ENCODE measurements at regions not wholly inside any gene's neighbourhood (a gene's known extent, or its start where the extent isn't known, plus 50 kb on each side); places are given as distances from the start of the nearest gene placed in this dataset.

GRCh38 chrX:121102101-121102500, 54.7 kb downstream of the GLUD2 start:
- no peaks in the 10 kb centered on the region for H3K4me1 ChIP-seq (ENCODE audit: insufficient read depth)
- no peaks in the 10 kb centered on the region for H3K9me3 ChIP-seq
- no peaks in the 10 kb centered on the region for H3K36me3 ChIP-seq
- no peak for DNase-seq
- no peak overlapping the region for H3K27ac ChIP-seq
- intact Hi-C loops (cut with DNase I), result no loop called here
- H3K4me3 ChIP-seq, result no peak overlapping the region
- TF ChIP-seq EP300 (IDR thresholded peaks at IDR 0.05) (no peak), CTCF (IDR thresholded peaks at IDR 0.05) (no peak), POLR2A (IDR thresholded peaks at IDR 0.05) (no peak)
- no peaks in the 10 kb centered on the region for H3K27me3 ChIP-seq

- Histone ChIP-seq H3K4me3 (no peak overlapping the region), H3K27ac (no peak overlapping the region), H3K4me1 (ENCODE audit: insufficient read depth) (no peaks in the 10 kb centered on the region), H3K36me3 (no peaks in the 10 kb centered on the region), H3K27me3 (no peaks in the 10 kb centered on the region), H3K9me3 (no peaks in the 10 kb centered on the region)
- no peak for DNase-seq
- intact Hi-C loops (cut with DNase I), result no loop called here
- TF ChIP-seq CTCF (IDR thresholded peaks at IDR 0.05) (no peak), EP300 (IDR thresholded peaks at IDR 0.05) (no peak), POLR2A (IDR thresholded peaks at IDR 0.05) (no peak)
These were observed 56.0 kb downstream of the GLUD2 start for GRCh38 chrX:121103381-121103780.

GRCh38 chrX:121106484-121107235, 59.2 kb downstream of the GLUD2 start:
- Histone ChIP-seq H3K9me3 (peaks cover 0 to 4% of the 10 kb centered on the region in 2 donors), H3K4me3 (no peak overlapping the region), H3K27ac (no peak overlapping the region), H3K36me3 (no peaks in the 10 kb centered on the region), H3K4me1 (ENCODE audit: insufficient read depth) (no peaks in the 10 kb centered on the region), H3K27me3 (no peaks in the 10 kb centered on the region)
- no peak for DNase-seq
- WGBS, 3 donors, result 72 to 78% (median 77%) methylated on average over 7 of the region's 7 CpGs
- TF ChIP-seq EP300 (IDR thresholded peaks at IDR 0.05) (no peak), POLR2A (IDR thresholded peaks at IDR 0.05) (no peak), CTCF (IDR thresholded peaks at IDR 0.05) (no peak)
- intact Hi-C loops (cut with DNase I), result no loop called here

- 34 to 51% (median 41%) methylated on average over 2 of the region's 2 CpGs for WGBS, 3 donors
These were observed 62.6 kb downstream of the GLUD2 start for GRCh38 chrX:121109986-121110385.

More at GRCh38 chrX:121109986-121110385, 62.6 kb downstream of the GLUD2 start:
- H3K4me3 ChIP-seq, result no peak overlapping the region
- H3K36me3 ChIP-seq, result no peaks in the 10 kb centered on the region
- H3K4me1 ChIP-seq (ENCODE audit: insufficient read depth), result no peaks in the 10 kb centered on the region
- no peaks in the 10 kb centered on the region for H3K27me3 ChIP-seq
- TF ChIP-seq CTCF (IDR thresholded peaks at IDR 0.05) (no peak), POLR2A (IDR thresholded peaks at IDR 0.05) (no peak), EP300 (IDR thresholded peaks at IDR 0.05) (no peak)
- intact Hi-C loops (cut with DNase I), result no loop called here
- no peak for DNase-seq
- H3K9me3 ChIP-seq, result peaks cover 0 to 4% of the 10 kb centered on the region in 2 donors
- no peak overlapping the region for H3K27ac ChIP-seq

Measured in ovary (tissue), 7 donors.